ENCODE measurements at regions not wholly inside any gene's neighbourhood (a gene's known extent, or its start where the extent isn't known, plus 50 kb on each side); places are given as distances from the start of the nearest gene placed in this dataset.

GRCh38 chr5:133732536-133732935, 120.2 kb upstream of the FSTL4 start:
- 96% methylated on average over 10 of the region's 10 CpGs for WGBS, 2 donors
- peaks cover 5 to 14% of the 10 kb centered on the region in 2 donors for H3K4me1 ChIP-seq
- H3K27ac ChIP-seq: no peak overlapping the region
- no peaks in the 10 kb centered on the region for H3K27me3 ChIP-seq
- intact Hi-C loops (cut with DNase I): no loop called here
- H3K36me3 ChIP-seq: no peaks in the 10 kb centered on the region
- TF ChIP-seq, protein P1, sequence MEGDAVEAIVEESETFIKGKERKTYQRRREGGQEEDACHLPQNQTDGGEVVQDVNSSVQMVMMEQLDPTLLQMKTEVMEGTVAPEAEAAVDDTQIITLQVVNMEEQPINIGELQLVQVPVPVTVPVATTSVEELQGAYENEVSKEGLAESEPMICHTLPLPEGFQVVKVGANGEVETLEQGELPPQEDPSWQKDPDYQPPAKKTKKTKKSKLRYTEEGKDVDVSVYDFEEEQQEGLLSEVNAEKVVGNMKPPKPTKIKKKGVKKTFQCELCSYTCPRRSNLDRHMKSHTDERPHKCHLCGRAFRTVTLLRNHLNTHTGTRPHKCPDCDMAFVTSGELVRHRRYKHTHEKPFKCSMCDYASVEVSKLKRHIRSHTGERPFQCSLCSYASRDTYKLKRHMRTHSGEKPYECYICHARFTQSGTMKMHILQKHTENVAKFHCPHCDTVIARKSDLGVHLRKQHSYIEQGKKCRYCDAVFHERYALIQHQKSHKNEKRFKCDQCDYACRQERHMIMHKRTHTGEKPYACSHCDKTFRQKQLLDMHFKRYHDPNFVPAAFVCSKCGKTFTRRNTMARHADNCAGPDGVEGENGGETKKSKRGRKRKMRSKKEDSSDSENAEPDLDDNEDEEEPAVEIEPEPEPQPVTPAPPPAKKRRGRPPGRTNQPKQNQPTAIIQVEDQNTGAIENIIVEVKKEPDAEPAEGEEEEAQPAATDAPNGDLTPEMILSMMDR (IDR thresholded peaks at IDR 0.05): no peak
- no peak for TF ChIP-seq POLR2A (IDR thresholded peaks at IDR 0.05)
- no peak for DNase-seq
- no peak overlapping the region for H3K4me3 ChIP-seq (replicated peaks in 1 of 3)
- no peaks in the 10 kb centered on the region for H3K9me3 ChIP-seq

DNA sequence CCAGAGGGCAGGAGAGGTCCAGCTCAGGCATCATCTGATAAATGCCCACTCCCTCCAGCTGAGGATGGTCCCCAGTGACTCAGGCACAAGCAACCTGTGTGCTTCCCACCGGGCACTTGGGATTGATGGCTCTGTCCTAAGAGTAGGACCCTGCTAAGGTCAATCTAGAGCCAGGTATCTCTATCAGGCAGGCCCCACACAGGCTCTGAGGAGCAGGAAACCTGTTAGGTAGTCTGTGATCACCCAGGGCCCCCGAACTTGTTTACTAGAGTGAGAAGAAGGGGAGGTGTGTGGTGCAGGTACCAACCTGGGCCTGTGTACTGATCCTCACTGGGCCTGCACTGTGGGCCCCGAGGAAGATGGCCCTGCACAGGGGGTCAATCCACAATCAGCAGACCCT, 119.6 kb upstream of the FSTL4 start:
- DNase-seq: no peak
- 84 to 85% methylated on average over 2 to 3 of the region's 3 CpGs for WGBS, 2 donors
- intact Hi-C loops (cut with DNase I): no loop called here
- Histone ChIP-seq H3K27ac (no peak overlapping the region), H3K9me3 (no peaks in the 10 kb centered on the region), H3K4me1 (peaks cover 5 to 14% of the 10 kb centered on the region in 2 donors), H3K4me3 (replicated peaks in 1 of 3) (no peak overlapping the region), H3K36me3 (no peaks in the 10 kb centered on the region), H3K27me3 (no peaks in the 10 kb centered on the region)
- TF ChIP-seq, protein P1 (IDR thresholded peaks at IDR 0.05): no peak
- TF ChIP-seq POLR2A (IDR thresholded peaks at IDR 0.05): no peak

- H3K36me3 ChIP-seq: no peaks in the 10 kb centered on the region
- TF ChIP-seq, protein P1 (IDR thresholded peaks at IDR 0.05): no peak
- no peak for TF ChIP-seq POLR2A (IDR thresholded peaks at IDR 0.05)
- no peaks in the 10 kb centered on the region for H3K9me3 ChIP-seq
- H3K27ac ChIP-seq: no peak overlapping the region
- no peak for DNase-seq
- H3K4me3 ChIP-seq (replicated peaks in 1 of 3): no peak overlapping the region
- no peaks in the 10 kb centered on the region for H3K27me3 ChIP-seq
- WGBS, 2 donors: 90 to 93% methylated on average over 7 of the region's 7 CpGs
- H3K4me1 ChIP-seq: peaks cover 5 to 7% of the 10 kb centered on the region in 2 donors
- intact Hi-C loops (cut with DNase I): no loop called here
Observed at GRCh38 chr5:133730866-133731265, 118.5 kb upstream of the FSTL4 start.

DNA sequence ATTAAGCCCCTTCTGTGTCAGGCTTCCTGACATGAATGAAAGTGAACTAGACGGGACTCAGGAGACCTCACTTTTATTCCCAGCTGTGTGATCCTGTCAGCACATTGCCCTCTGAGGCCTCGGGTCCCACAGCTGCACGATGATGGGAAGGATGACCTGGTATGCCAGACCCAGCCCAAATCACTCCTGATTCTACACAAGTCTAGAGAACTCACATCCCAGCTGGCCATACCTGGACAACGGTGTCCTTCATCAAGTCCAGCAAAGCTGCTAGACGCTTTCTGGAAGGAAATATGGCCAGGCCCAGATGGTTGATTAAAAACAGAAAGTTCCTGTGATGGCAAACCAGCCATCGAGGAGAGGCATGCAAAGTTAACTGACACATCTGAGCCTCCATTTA, 118.0 kb upstream of the FSTL4 start:
- no peaks in the 10 kb centered on the region for H3K9me3 ChIP-seq
- no peak overlapping the region for H3K27ac ChIP-seq
- TF ChIP-seq, protein P1 (IDR thresholded peaks at IDR 0.05): no peak
- no peak for DNase-seq
- 95 to 96% methylated on average over 6 of the region's 6 CpGs for WGBS, 2 donors
- H3K4me3 ChIP-seq (replicated peaks in 1 of 3): no peak overlapping the region
- no peaks in the 10 kb centered on the region for H3K36me3 ChIP-seq
- no peaks in the 10 kb centered on the region for H3K27me3 ChIP-seq
- intact Hi-C loops (cut with DNase I): no loop called here
- H3K4me1 ChIP-seq: peaks cover under 1 to 5% of the 10 kb centered on the region in 2 donors

GRCh38 chr5:133729800-133730199, 117.5 kb upstream of the FSTL4 start:
- no peak overlapping the region for H3K27ac ChIP-seq
- no peaks in the 10 kb centered on the region for H3K4me1 ChIP-seq
- 75 to 83% methylated on average over 3 of the region's 3 CpGs for WGBS, 2 donors
- TF ChIP-seq, protein P1 (IDR thresholded peaks at IDR 0.05): no peak
- no peak for TF ChIP-seq POLR2A (IDR thresholded peaks at IDR 0.05)
- no peaks in the 10 kb centered on the region for H3K27me3 ChIP-seq
- H3K9me3 ChIP-seq: no peaks in the 10 kb centered on the region
- DNase-seq: no peak
- intact Hi-C loops (cut with DNase I): no loop called here
- no peaks in the 10 kb centered on the region for H3K36me3 ChIP-seq
- H3K4me3 ChIP-seq (replicated peaks in 1 of 3): no peak overlapping the region

Data from thyroid gland (tissue), 4 donors.